Sigmoid colon (tissue), 6 donors: ENCODE measurements at regions not wholly inside any gene's neighbourhood (a gene's known extent, or its start where the extent isn't known, plus 50 kb on each side); places are given as distances from the start of the nearest gene placed in this dataset.
A peak's percentile ranks its signal among the peaks of the same experiment; 100 is the strongest.

ENCODE experiments used
- DNase-seq: peaks from one replicate; pipeline ENCODE4 v3.0.0-alpha.2; 2019
- H3K27ac ChIP-seq, 4 donors: fragments of 200-600 bp; sonication (generic); one replicate each; pipeline ENCODE4 v1.5.1; 2016 to 2019; ENCODE audit warnings: mild to moderate bottlenecking in 1 of 4
- H3K27me3 ChIP-seq, 3 donors: fragments of 200-600 bp; sonication (generic); one replicate each; pipeline ENCODE4 v1.5.1; 2019; ENCODE audit warnings: mild to moderate bottlenecking in 1 of 3
- H3K36me3 ChIP-seq, 4 donors: fragments of 200-600 bp; sonication (generic); one replicate each; pipeline ENCODE4 v1.5.1; 2016 to 2019
- H3K4me1 ChIP-seq, 4 donors: fragments of 200-600 bp; sonication (generic); one replicate each; pipeline ENCODE4 v1.5.1; 2017 to 2019
- H3K4me3 ChIP-seq, 4 donors: fragments of 200-600 bp; sonication (generic); one replicate each; pipeline ENCODE4 v1.5.1; 2017 to 2019; ENCODE audit warnings: mild to moderate bottlenecking in 2 of 4, moderate library complexity in 1 of 4
- H3K9me3 ChIP-seq, 4 donors: fragments of 200-600 bp in 3 of 4; sonication (generic) in 3 of 4; one replicate each; pipeline versions ENCODE4 v1.5.1 to v1.6.1; 2013 to 2019
- CTCF ChIP-seq, 4 experiments: fragments of 450-650 bp in 3 of 4; fragments of 200-600 bp in 1 of 4; IDR thresholded peaks; one replicate each; pipeline ENCODE4 v1.5.1; 2016 to 2019; ENCODE audit warnings: antibody characterized with exemption in 4 of 4, mild to moderate bottlenecking in 3 of 4, moderate library complexity in 2 of 4
- EP300 ChIP-seq, 4 donors: sonication (generic); formaldehyde crosslinking; IDR thresholded peaks; one replicate each; pipeline ENCODE4 v1.6.1; 2017; ENCODE audit warnings: antibody characterized with exemption in 4 of 4
- POLR2A ChIP-seq, 2 donors: fragments of 450-650 bp; IDR thresholded peaks; one replicate each; pipeline ENCODE4 v1.6.1; 2016; ENCODE audit warnings: antibody characterized with exemption in 2 of 2, mild to moderate bottlenecking in 2 of 2, moderate library complexity in 2 of 2
- POLR2AphosphoS5 ChIP-seq, 4 donors: sonication (generic); formaldehyde crosslinking; IDR thresholded peaks; one replicate each; pipeline ENCODE4 v1.6.1; 2017; ENCODE audit warnings: antibody characterized with exemption in 4 of 4
- WGBS, 2 donors: extraction: QIAGEN DNeasy Blood & Tissue Kit; methylation state at CpG; one replicate each; pipeline ENCODE4 v1.1.7; 2013; 5-methylcytosine and 5-hydroxymethylcytosine counted together
- intact Hi-C: fragments of 100-400 bp; cut with DNase I; formaldehyde crosslinking; loops from one replicate; pipeline ENCODE4 v1.15.1; 2023
- donor health status: healthy with polysubstance abuse.
- donor health status: healthy.

GRCh38 chr7:106793015-106793975 lies 71.8 kb upstream of the PIK3CG start:
- Histone ChIP-seq H3K27me3 (no peaks in the 10 kb centered on the region), H3K9me3 (no peaks in the 10 kb centered on the region), H3K4me1 (no peaks in the 10 kb centered on the region), H3K4me3 (no peak overlapping the region), H3K27ac (no peak overlapping the region), H3K36me3 (no peaks in the 10 kb centered on the region)
- intact Hi-C loops: no loop called here
- TF ChIP-seq POLR2A (IDR thresholded peaks at IDR 0.05) (no peak), EP300 (IDR thresholded peaks at IDR 0.05) (no peak), CTCF (IDR thresholded peaks at IDR 0.05) (peak in 3 of 4 experiments; percentile 11 to 33 (median 14)), POLR2AphosphoS5 (IDR thresholded peaks at IDR 0.05) (no peak)
- WGBS, 2 donors: 69 to 72% methylated on average over 7 of the region's 7 CpGs
- DNase-seq: no peak

DNA sequence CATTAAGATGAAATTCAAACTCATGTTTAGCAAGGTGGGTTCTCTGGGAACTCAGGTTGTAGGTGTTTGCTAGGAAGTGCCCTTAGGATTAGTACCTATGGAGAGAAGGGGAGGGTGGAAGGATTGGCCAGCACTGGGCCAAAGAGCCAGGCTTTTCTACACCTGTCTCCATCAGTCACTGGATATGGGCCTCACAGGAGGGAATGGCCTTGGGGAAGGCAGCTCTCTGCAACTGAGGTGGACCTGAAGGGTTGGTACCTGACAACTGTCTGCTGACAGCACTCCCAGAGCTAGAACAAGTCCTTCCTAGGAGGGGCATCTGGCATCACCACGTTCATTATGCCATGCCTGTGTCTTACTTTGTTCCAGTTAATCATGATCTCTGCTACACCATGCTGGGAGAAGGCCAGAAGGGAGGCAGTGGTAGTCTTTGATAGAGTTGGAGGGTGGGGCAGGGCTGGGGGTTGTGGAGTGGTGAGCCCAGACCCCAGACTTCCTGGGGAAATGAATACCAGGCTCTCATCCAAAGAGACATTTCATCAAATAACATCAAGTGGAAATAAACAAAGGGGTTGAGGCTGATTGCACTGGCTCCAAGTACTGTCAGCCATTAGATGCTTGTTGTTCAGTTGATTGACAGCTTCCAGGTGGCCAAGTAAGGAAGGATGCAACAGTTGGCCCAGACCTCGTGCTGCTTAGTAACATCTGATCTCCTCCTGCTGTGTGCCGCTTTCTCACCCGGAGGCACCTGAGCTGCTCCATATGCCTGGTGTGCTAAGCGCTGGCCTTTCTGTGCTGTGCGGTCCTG lies 70.6 kb upstream of the PIK3CG start:
- Histone ChIP-seq H3K4me1 (no peaks in the 10 kb centered on the region), H3K4me3 (no peak overlapping the region), H3K27ac (no peak overlapping the region), H3K27me3 (no peaks in the 10 kb centered on the region), H3K36me3 (no peaks in the 10 kb centered on the region), H3K9me3 (no peaks in the 10 kb centered on the region)
- no peak for TF ChIP-seq CTCF (IDR thresholded peaks at IDR 0.05)
- TF ChIP-seq POLR2AphosphoS5 (IDR thresholded peaks at IDR 0.05): no peak
- no peak for TF ChIP-seq EP300 (IDR thresholded peaks at IDR 0.05)
- TF ChIP-seq POLR2A (IDR thresholded peaks at IDR 0.05): no peak
- WGBS, 2 donors: 75 to 76% methylated on average over 6 of the region's 6 CpGs
- intact Hi-C loops: no loop called here
- DNase-seq: no peak

GRCh38 chr7:106795084-106795876 lies 69.8 kb upstream of the PIK3CG start:
- no peak overlapping the region for H3K4me3 ChIP-seq
- no peaks in the 10 kb centered on the region for H3K4me1 ChIP-seq
- intact Hi-C loops: no loop called here
- TF ChIP-seq CTCF (IDR thresholded peaks at IDR 0.05) (no peak), POLR2AphosphoS5 (IDR thresholded peaks at IDR 0.05) (no peak), EP300 (IDR thresholded peaks at IDR 0.05) (no peak), POLR2A (IDR thresholded peaks at IDR 0.05) (no peak)
- no peaks in the 10 kb centered on the region for H3K9me3 ChIP-seq
- H3K36me3 ChIP-seq: no peaks in the 10 kb centered on the region
- 88 to 96% methylated on average over 6 of the region's 6 CpGs for WGBS, 2 donors
- no peak overlapping the region for H3K27ac ChIP-seq
- DNase-seq: no peak
- no peaks in the 10 kb centered on the region for H3K27me3 ChIP-seq

DNA sequence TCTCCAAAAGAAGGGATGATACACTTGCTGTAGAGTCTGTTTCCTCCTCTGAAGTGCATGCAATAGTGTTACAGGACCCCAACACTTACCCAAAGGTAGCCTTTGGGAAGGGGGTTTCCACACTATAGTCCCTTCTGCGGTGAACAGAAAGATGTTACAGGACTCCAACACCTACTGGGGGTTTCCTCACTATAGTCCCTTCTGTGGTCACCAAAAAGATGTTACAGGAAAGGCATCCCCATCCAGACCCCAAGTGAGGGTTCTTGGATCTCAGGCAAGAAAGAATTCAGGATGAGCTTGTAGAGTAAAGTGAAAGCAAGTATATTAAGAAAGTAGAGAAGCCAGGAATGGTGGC lies 69.2 kb upstream of the PIK3CG start:
- WGBS, 2 donors: 46 to 93% methylated on average over 1 of the region's 1 CpG
- no peak for DNase-seq
- intact Hi-C loops: no loop called here

More for the DNA sequence above, 69.2 kb upstream of the PIK3CG start:
- Histone ChIP-seq H3K27me3 (no peaks in the 10 kb centered on the region), H3K4me1 (no peaks in the 10 kb centered on the region), H3K4me3 (no peak overlapping the region), H3K27ac (no peak overlapping the region), H3K36me3 (no peaks in the 10 kb centered on the region), H3K9me3 (no peaks in the 10 kb centered on the region)
- no peak for TF ChIP-seq EP300 (IDR thresholded peaks at IDR 0.05)
- no peak for TF ChIP-seq POLR2A (IDR thresholded peaks at IDR 0.05)
- no peak for TF ChIP-seq CTCF (IDR thresholded peaks at IDR 0.05)
- no peak for TF ChIP-seq POLR2AphosphoS5 (IDR thresholded peaks at IDR 0.05)
